ENCODE measurements at regions not wholly inside any gene's neighbourhood (a gene's known extent, or its start where the extent isn't known, plus 50 kb on each side); places are given as distances from the start of the nearest gene placed in this dataset.

DNA sequence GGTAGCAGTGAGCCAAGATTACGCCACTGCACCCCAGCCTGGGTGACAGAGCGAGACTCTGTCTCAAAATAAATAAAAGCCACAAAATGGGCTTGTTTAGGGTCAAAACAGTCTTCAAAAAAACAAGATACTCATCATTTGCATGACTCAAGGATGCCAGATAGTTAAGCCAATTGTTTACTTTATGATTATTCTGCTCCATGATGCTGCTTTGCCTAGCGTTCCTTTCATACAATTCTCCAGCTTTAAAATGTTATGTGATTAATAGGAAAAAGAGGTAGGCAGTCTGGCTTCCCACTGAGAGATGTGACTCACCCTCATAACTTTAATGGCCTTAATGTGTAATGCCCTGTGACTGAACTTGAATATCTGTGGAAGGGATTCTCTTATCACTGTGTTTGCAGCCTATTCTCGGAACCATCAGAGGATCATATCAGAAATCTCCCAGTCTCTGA lies 364.6 kb upstream of the TRPC7 start:
- no peak overlapping the region for H2AFZ ChIP-seq (ENCODE audit: control insufficient read depth, low read depth, low read length)
- no peak for FAIRE-seq

More for the DNA sequence above, 364.6 kb upstream of the TRPC7 start:
- WGBS (ENCODE audit: insufficient coverage, insufficient replicate concordance, low lambda C conversion rate, missing lambda C conversion rate), result 38% methylated on average over 4 of the region's 4 CpGs
- no peaks in the 10 kb centered on the region for H4K20me1 ChIP-seq (ENCODE audit: control insufficient read depth, insufficient read depth)
- DNase-seq (ENCODE audit: low read depth, low spot score), result no peak
- TF ChIP-seq MEF2B (IDR thresholded peaks at IDR 0.05; ENCODE audit: partially characterized antibody, poor library complexity, severe bottlenecking) (no peak), MTA3 (IDR thresholded peaks at IDR 0.05; ENCODE audit: borderline replicate concordance, low read length) (no peak), SP1 (IDR thresholded peaks at IDR 0.05; ENCODE audit: low read depth, low read length) (no peak), HDAC6 (IDR thresholded peaks at IDR 0.05; ENCODE audit: unreplicated experiment) (no peak), FOS (IDR thresholded peaks at IDR 0.05; ENCODE audit: borderline replicate concordance, extremely low read depth, insufficient read length) (no peak), RB1 (IDR thresholded peaks at IDR 0.05; ENCODE audit: borderline replicate concordance) (no peak), JUNB (IDR thresholded peaks at IDR 0.05) (no peak), YY1 (IDR thresholded peaks at IDR 0.05; ENCODE audit: low read depth, low read length) (no peak), POLR2AphosphoS5 (IDR thresholded peaks at IDR 0.05; ENCODE audit: low read length) (no peak), CREB1 (IDR thresholded peaks at IDR 0.05; ENCODE audit: low read depth) (no peak), SUPT20H (IDR thresholded peaks at IDR 0.05; ENCODE audit: borderline replicate concordance, control insufficient read depth, low read depth, low read length) (no peak), RBBP5 (conservative IDR thresholded peaks at IDR 0.05) (no peak), PBX3 (IDR thresholded peaks at IDR 0.05; ENCODE audit: insufficient replicate concordance, low read depth, low read length) (no peak), RCOR1 (conservative IDR thresholded peaks at IDR 0.05; ENCODE audit: low read depth, low read length) (no peak), ATF7 (IDR thresholded peaks at IDR 0.05; ENCODE audit: low read depth) (no peak), USF2 (IDR thresholded peaks at IDR 0.05; ENCODE audit: borderline replicate concordance, low read depth, low read length) (no peak)
- TF ChIP-seq, protein P1, sequence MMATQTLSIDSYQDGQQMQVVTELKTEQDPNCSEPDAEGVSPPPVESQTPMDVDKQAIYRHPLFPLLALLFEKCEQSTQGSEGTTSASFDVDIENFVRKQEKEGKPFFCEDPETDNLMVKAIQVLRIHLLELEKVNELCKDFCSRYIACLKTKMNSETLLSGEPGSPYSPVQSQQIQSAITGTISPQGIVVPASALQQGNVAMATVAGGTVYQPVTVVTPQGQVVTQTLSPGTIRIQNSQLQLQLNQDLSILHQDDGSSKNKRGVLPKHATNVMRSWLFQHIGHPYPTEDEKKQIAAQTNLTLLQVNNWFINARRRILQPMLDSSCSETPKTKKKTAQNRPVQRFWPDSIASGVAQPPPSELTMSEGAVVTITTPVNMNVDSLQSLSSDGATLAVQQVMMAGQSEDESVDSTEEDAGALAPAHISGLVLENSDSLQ (IDR thresholded peaks at IDR 0.05), result no peak
- no peaks in the 10 kb centered on the region for H3K4me1 ChIP-seq (ENCODE audit: control insufficient read depth, insufficient read depth, low read length)
- no peak overlapping the region for H3K9ac ChIP-seq (ENCODE audit: control insufficient read depth, insufficient read depth, low read length)
- ChIA-PET RAD21 (ENCODE audit: unreplicated experiment) (no interaction called here), CTCF (no interaction called here), SMC1A (ENCODE audit: uncharacterized antibody, unreplicated experiment) (interaction anchor here (0.7 kb wide), 1 partner anchor 13 kb away, joined by 3 read pairs; no protein-coding TSS in a partner anchor), POLR2A (no interaction called here)
- no peak overlapping the region for H3K4me2 ChIP-seq (ENCODE audit: control insufficient read depth, insufficient read depth)
- no peaks in the 10 kb centered on the region for H3K79me2 ChIP-seq (ENCODE audit: control insufficient read depth, insufficient read depth, low read length)
- H3K27ac ChIP-seq (ENCODE audit: control insufficient read depth, insufficient read depth), result no peak overlapping the region
- H3K9me3 ChIP-seq (replicated peaks; ENCODE audit: control insufficient read depth, insufficient read depth, low read length), result no peaks in the 10 kb centered on the region
- intact Hi-C loops (cut with micrococcal nuclease; ENCODE audit: unreplicated experiment), result no loop called here
- no peak for ATAC-seq
- H3K36me3 ChIP-seq (ENCODE audit: control insufficient read depth in 2 of 2, insufficient read depth in 2 of 2, low read length in 1 of 2), result no peaks in the 10 kb centered on the region
- no TSS peak for BruUV-seq (replicated peaks)
- H3K27me3 ChIP-seq (replicated peaks in 1 of 2; ENCODE audit: control insufficient read depth in 2 of 2, insufficient read depth in 2 of 2, low read length in 1 of 2), result 0 out of 4 replicates have a peak, but pooled peaks cover 0 to 2% of the 10 kb centered on the region in 2 experiments
- H3K4me3 ChIP-seq, result no peak overlapping the region
- in situ Hi-C loops (cut with MboI), result no loop called here

Measured in GM12878 (cell line).